Activated B cell treated with CpG ODN at 0.5 μM for 24 hours (primary cell): ENCODE measurements at regions not wholly inside any gene's neighbourhood (a gene's known extent, or its start where the extent isn't known, plus 50 kb on each side); places are given as distances from the start of the nearest gene placed in this dataset.

Source experiments
- ATAC-seq: fragments of 200-7000 bp; cut with Tn5 transposase; one replicate; pipeline ENCODE4 v1.10.0; 2021; ENCODE audit warnings: low read depth, mild to moderate bottlenecking, moderate library complexity
- CTCF ChIA-PET: fragments of 350-600 bp; sonication (Branson Sonifier 250); formaldehyde crosslinking; loops from one replicate; lab custom pipeline; 2021; ENCODE audit warnings: antibody characterized with exemption; lab: Charles Lee
- POLR2A ChIA-PET: fragments of 350-600 bp; sonication (Branson Sonifier 250); formaldehyde crosslinking; loops from one replicate; lab custom pipeline; 2021; ENCODE audit warnings: antibody characterized with exemption; lab: Charles Lee
- DNase-seq: peaks from one replicate; pipeline ENCODE4 v3.0.0; 2022
- H3K27ac Mint-ChIP-seq: one replicate; pipeline ENCODE4 v1.8.0; 2020; ENCODE audit warnings: mixed read lengths
- H3K27me3 Mint-ChIP-seq: one replicate; pipeline ENCODE4 v1.8.0; 2021; ENCODE audit warnings: mixed read lengths
- H3K36me3 Mint-ChIP-seq: one replicate; pipeline ENCODE4 v1.8.0; 2021; ENCODE audit warnings: low read depth, mixed read lengths
- H3K4me1 Mint-ChIP-seq: one replicate; pipeline ENCODE4 v1.8.0; 2021; ENCODE audit warnings: mixed read lengths
- H3K4me3 Mint-ChIP-seq: one replicate; pipeline ENCODE4 v1.8.0; 2020; ENCODE audit warnings: mild to moderate bottlenecking, mixed read lengths
- H3K9me3 Mint-ChIP-seq: one replicate; pipeline ENCODE4 v1.8.0; 2020; ENCODE audit warnings: mixed read lengths
- intact Hi-C: fragments of 100-400 bp; cut with micrococcal nuclease; formaldehyde crosslinking; loops from one replicate; pipeline ENCODE4 v1.15.1; 2024
- TF ChIP-seq, protein P1 (sequence below): fragments of 200-600 bp; IDR thresholded peaks from one replicate; pipeline ENCODE4 v1.8.0; 2022; ENCODE audit warnings: antibody characterized with exemption, mild to moderate bottlenecking

- no peak overlapping the region for H3K4me3 Mint-ChIP-seq
- no peaks in the 10 kb centered on the region for H3K27me3 Mint-ChIP-seq
- DNase-seq (no peak), ATAC-seq (no peak)
- intact Hi-C loops, result no loop called here
- no peaks in the 10 kb centered on the region for H3K4me1 Mint-ChIP-seq
- TF ChIP-seq, protein P1, sequence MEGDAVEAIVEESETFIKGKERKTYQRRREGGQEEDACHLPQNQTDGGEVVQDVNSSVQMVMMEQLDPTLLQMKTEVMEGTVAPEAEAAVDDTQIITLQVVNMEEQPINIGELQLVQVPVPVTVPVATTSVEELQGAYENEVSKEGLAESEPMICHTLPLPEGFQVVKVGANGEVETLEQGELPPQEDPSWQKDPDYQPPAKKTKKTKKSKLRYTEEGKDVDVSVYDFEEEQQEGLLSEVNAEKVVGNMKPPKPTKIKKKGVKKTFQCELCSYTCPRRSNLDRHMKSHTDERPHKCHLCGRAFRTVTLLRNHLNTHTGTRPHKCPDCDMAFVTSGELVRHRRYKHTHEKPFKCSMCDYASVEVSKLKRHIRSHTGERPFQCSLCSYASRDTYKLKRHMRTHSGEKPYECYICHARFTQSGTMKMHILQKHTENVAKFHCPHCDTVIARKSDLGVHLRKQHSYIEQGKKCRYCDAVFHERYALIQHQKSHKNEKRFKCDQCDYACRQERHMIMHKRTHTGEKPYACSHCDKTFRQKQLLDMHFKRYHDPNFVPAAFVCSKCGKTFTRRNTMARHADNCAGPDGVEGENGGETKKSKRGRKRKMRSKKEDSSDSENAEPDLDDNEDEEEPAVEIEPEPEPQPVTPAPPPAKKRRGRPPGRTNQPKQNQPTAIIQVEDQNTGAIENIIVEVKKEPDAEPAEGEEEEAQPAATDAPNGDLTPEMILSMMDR, result no peak
- H3K36me3 Mint-ChIP-seq, result no peaks in the 10 kb centered on the region
- CTCF ChIA-PET, result no interaction called here
- H3K27ac Mint-ChIP-seq, result no peak overlapping the region
- POLR2A ChIA-PET, result no interaction called here
- H3K9me3 Mint-ChIP-seq, result no peaks in the 10 kb centered on the region
Observed at GRCh38 chr1:90208949-90209348, 214.0 kb downstream of the ZNF326 start.

- intact Hi-C loops, result no loop called here
- TF ChIP-seq, protein P1, result no peak
- Mint-ChIP-seq H3K27ac (no peak overlapping the region), H3K9me3 (no peaks in the 10 kb centered on the region), H3K27me3 (peaks cover 2% of the 10 kb centered on the region), H3K36me3 (no peaks in the 10 kb centered on the region), H3K4me3 (no peak overlapping the region), H3K4me1 (no peaks in the 10 kb centered on the region)
- DNase-seq, result no peak
- ChIA-PET CTCF (no interaction called here), POLR2A (no interaction called here)
- ATAC-seq, result no peak
Observed at GRCh38 chr1:90206260-90206659, 211.3 kb downstream of the ZNF326 start.

DNA sequence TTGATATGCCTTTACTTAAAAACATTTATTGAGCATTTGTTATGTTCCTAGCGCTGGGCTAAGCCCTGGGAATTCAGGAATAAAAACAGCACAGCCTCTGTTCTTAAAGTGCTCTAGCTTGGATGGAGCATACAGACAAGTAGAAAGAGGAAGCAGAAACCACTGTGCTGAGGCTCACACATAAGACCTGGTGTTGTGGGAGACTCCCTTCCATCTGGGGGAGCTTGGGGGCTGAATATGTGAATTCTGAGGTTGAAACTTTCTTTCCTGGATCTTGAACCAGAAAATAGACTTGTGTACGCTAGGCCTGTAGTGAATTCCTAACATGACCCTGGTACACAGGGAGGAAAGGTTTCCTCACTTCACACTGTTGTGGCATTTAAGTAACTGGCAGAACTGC is 209.9 kb downstream of the ZNF326 start:
- DNase-seq, result no peak
- ATAC-seq, result no peak
- TF ChIP-seq, protein P1, result no peak
- no peak overlapping the region for H3K27ac Mint-ChIP-seq
- peaks cover 2% of the 10 kb centered on the region for H3K27me3 Mint-ChIP-seq
- H3K36me3 Mint-ChIP-seq, result no peaks in the 10 kb centered on the region
- no peaks in the 10 kb centered on the region for H3K9me3 Mint-ChIP-seq
- no peak overlapping the region for H3K4me3 Mint-ChIP-seq
- intact Hi-C loops, result no loop called here
- POLR2A ChIA-PET, result no interaction called here
- H3K4me1 Mint-ChIP-seq, result no peaks in the 10 kb centered on the region
- CTCF ChIA-PET, result no interaction called here

GRCh38 chr1:90204023-90204590 is 209.2 kb downstream of the ZNF326 start:
- POLR2A ChIA-PET, result no interaction called here
- no peaks in the 10 kb centered on the region for H3K4me1 Mint-ChIP-seq
- no peaks in the 10 kb centered on the region for H3K9me3 Mint-ChIP-seq
- intact Hi-C loops, result no loop called here
- no peaks in the 10 kb centered on the region for H3K36me3 Mint-ChIP-seq
- CTCF ChIA-PET, result no interaction called here
- H3K27me3 Mint-ChIP-seq, result peaks cover 2% of the 10 kb centered on the region
- TF ChIP-seq, protein P1, result no peak
- no peak for ATAC-seq
- H3K4me3 Mint-ChIP-seq, result no peak overlapping the region
- no peak for DNase-seq
- H3K27ac Mint-ChIP-seq, result no peak overlapping the region

GRCh38 chr1:90201467-90202358 is 206.8 kb downstream of the ZNF326 start:
- H3K9me3 Mint-ChIP-seq, result no peaks in the 10 kb centered on the region
- no peak for DNase-seq
- no peak for ATAC-seq
- ChIA-PET POLR2A (no interaction called here), CTCF (no interaction called here)
- no peaks in the 10 kb centered on the region for H3K4me1 Mint-ChIP-seq
- H3K27ac Mint-ChIP-seq, result no peak overlapping the region
- H3K27me3 Mint-ChIP-seq, result peaks cover 2% of the 10 kb centered on the region
- no peaks in the 10 kb centered on the region for H3K36me3 Mint-ChIP-seq
- H3K4me3 Mint-ChIP-seq, result no peak overlapping the region
- TF ChIP-seq, protein P1, result no peak
- intact Hi-C loops, result no loop called here
